PC-3 (cell line): ENCODE measurements at regions not wholly inside any gene's neighbourhood (a gene's known extent, or its start where the extent isn't known, plus 50 kb on each side); places are given as distances from the start of the nearest gene placed in this dataset.

Experiments
- ATAC-seq: fragments of 200-7000 bp; cut with Tn5 transposase; 2 replicates; pipeline ENCODE4 v1.9.1; 2020; ENCODE audit warnings: mild to moderate bottlenecking, moderate library complexity
- BruUV-seq: library from RNA; stranded (reverse); fragments of 400-500 nt; replicated peaks from 2 replicates; lab custom pipeline; 2021; lab: Mats Ljungman, UMichigan
- CTCF ChIA-PET: fragments of 300-600 bp; sonication (Branson Sonifier 250); formaldehyde crosslinking; loops from one replicate; lab custom pipeline; 2022; ENCODE audit warnings: antibody characterized with exemption; lab: Charles Lee
- POLR2A ChIA-PET: fragments of 300-600 bp; sonication (Branson Sonifier 250); formaldehyde crosslinking; loops from one replicate; lab custom pipeline; 2022; ENCODE audit warnings: antibody characterized with exemption; ENCODE audit not compliant: unreplicated experiment; lab: Charles Lee
- DNase-seq: peaks from one replicate; pipeline ENCODE4 v3.0.0-alpha.2; 2015
- H2AFZ ChIP-seq: fragments of 300-600 bp; sonication (generic); 2 replicates; pipeline ENCODE4 v1.6.0; 2016; ENCODE audit warnings: antibody characterized with exemption, low read length
- H3F3A ChIP-seq: fragments of 300-600 bp; sonication (generic); one replicate; pipeline ENCODE4 v1.6.0; 2017; ENCODE audit warnings: antibody characterized with exemption, low read length, control low read depth, mild to moderate bottlenecking; ENCODE audit not compliant: unreplicated experiment
- H3K27ac ChIP-seq: fragments of 300-600 bp; sonication (generic); 2 replicates; pipeline ENCODE4 v1.5.1; 2016; ENCODE audit warnings: mild to moderate bottlenecking, low read length
- H3K27me3 ChIP-seq: fragments of 300-600 bp; sonication (generic); 2 replicates; pipeline ENCODE4 v1.6.1; 2016; ENCODE audit warnings: low read length, mixed read lengths
- H3K36me3 ChIP-seq: fragments of 300-600 bp; sonication (generic); 2 replicates; pipeline ENCODE4 v1.6.1; 2016; ENCODE audit warnings: low read depth, mixed run types, low read length, mixed read lengths
- H3K4me1 ChIP-seq: fragments of 300-600 bp; sonication (generic); 2 replicates; pipeline ENCODE4 v1.5.1; 2016; ENCODE audit warnings: low read length; ENCODE audit not compliant: insufficient read depth
- H3K4me2 ChIP-seq: fragments of 300-600 bp; sonication (generic); 2 replicates; pipeline ENCODE4 v1.6.0; 2016; ENCODE audit warnings: low read length
- H3K4me3 ChIP-seq: fragments of 300-600 bp; sonication (generic); 2 replicates; pipeline ENCODE4 v1.5.1; 2016; ENCODE audit warnings: mild to moderate bottlenecking, low read length, mixed read lengths
- H3K79me2 ChIP-seq: fragments of 300-600 bp; sonication (generic); 2 replicates; pipeline ENCODE4 v1.6.1; 2017; ENCODE audit warnings: low read length, mixed read lengths
- H3K9ac ChIP-seq: fragments of 300-600 bp; sonication (generic); 2 replicates; pipeline ENCODE4 v1.6.0; 2016; ENCODE audit warnings: mild to moderate bottlenecking, low read length
- H3K9me2 ChIP-seq: fragments of 300-600 bp; sonication (generic); replicated peaks from 2 replicates; pipeline ENCODE4 v1.6.1; 2016; ENCODE audit warnings: mixed run types, low read length, mixed read lengths
- H3K9me3 ChIP-seq: fragments of 300-600 bp; sonication (generic); 2 replicates; pipeline ENCODE4 v1.6.1; 2016; ENCODE audit warnings: low read length, mixed read lengths
- H4K20me1 ChIP-seq: fragments of 300-600 bp; sonication (generic); 2 replicates; pipeline ENCODE4 v1.6.1; 2016; ENCODE audit warnings: low read length, mixed read lengths
- EZH2 ChIP-seq: fragments of 300-600 bp; sonication (generic); IDR thresholded peaks from one replicate; pipeline ENCODE4 v1.6.1; 2017; ENCODE audit warnings: antibody characterized with exemption, mild to moderate bottlenecking, low read length; ENCODE audit not compliant: unreplicated experiment
- EZH2phosphoT487 ChIP-seq: fragments of 300-600 bp; sonication (generic); IDR thresholded peaks from 2 replicates; pipeline ENCODE4 v1.6.1; 2018; ENCODE audit warnings: mild to moderate bottlenecking, antibody characterized with exemption, low read length, borderline replicate concordance
- intact Hi-C: fragments of 100-400 bp; cut with micrococcal nuclease; formaldehyde crosslinking; loops from 2 replicates; pipeline ENCODE4 v1.9.0; 2023
- TF ChIP-seq, protein P1 (sequence below): fragments of 300-600 bp; sonication (generic); conservative IDR thresholded peaks from 2 replicates; pipeline ENCODE4 v1.5.1; 2017; ENCODE audit warnings: antibody characterized with exemption, low read depth, mild to moderate bottlenecking, low read length

DNA sequence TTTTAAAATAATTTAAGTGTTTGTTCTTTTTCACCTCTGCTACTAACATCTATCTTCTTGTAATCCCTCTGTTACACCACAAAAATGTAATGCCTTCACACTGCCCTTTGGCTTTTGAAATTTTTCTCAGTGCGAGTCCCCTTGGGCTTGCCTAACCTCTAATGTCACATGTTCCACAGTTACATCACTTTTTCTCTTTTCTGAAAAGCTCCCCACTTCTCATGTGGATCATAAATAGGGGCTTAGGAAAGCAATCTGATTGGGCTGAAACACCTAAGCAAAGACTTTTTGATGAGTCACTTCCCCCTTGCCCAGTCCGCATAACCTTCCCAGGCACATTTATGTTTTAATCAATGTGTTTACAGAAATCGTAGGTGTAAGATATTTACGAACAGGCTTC lies 288.2 kb downstream of the IPMK start:
- DNase-seq (no peak), ATAC-seq (no peak)
- ChIA-PET CTCF (no interaction called here), POLR2A (no interaction called here)
- H3K4me1 ChIP-seq = peaks cover 11% of the 10 kb centered on the region
- no peaks in the 10 kb centered on the region for H3K79me2 ChIP-seq
- H3F3A ChIP-seq = no peaks in the 10 kb centered on the region
- no peak overlapping the region for H3K9ac ChIP-seq
- no peaks in the 10 kb centered on the region for H3K27me3 ChIP-seq
- no peaks in the 10 kb centered on the region for H4K20me1 ChIP-seq
- TF ChIP-seq EZH2phosphoT487 (no peak), EZH2 (no peak)
- TF ChIP-seq, protein P1, sequence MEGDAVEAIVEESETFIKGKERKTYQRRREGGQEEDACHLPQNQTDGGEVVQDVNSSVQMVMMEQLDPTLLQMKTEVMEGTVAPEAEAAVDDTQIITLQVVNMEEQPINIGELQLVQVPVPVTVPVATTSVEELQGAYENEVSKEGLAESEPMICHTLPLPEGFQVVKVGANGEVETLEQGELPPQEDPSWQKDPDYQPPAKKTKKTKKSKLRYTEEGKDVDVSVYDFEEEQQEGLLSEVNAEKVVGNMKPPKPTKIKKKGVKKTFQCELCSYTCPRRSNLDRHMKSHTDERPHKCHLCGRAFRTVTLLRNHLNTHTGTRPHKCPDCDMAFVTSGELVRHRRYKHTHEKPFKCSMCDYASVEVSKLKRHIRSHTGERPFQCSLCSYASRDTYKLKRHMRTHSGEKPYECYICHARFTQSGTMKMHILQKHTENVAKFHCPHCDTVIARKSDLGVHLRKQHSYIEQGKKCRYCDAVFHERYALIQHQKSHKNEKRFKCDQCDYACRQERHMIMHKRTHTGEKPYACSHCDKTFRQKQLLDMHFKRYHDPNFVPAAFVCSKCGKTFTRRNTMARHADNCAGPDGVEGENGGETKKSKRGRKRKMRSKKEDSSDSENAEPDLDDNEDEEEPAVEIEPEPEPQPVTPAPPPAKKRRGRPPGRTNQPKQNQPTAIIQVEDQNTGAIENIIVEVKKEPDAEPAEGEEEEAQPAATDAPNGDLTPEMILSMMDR = no peak
- no peak overlapping the region for H3K4me2 ChIP-seq
- H3K27ac ChIP-seq = no peak overlapping the region
- H3K9me2 ChIP-seq = no peaks in the 10 kb centered on the region
- H3K4me3 ChIP-seq = no peak overlapping the region
- intact Hi-C loops = no loop called here
- H3K36me3 ChIP-seq = no peaks in the 10 kb centered on the region
- H2AFZ ChIP-seq = no peak overlapping the region
- H3K9me3 ChIP-seq = no peaks in the 10 kb centered on the region
- no TSS peak for BruUV-seq

DNA sequence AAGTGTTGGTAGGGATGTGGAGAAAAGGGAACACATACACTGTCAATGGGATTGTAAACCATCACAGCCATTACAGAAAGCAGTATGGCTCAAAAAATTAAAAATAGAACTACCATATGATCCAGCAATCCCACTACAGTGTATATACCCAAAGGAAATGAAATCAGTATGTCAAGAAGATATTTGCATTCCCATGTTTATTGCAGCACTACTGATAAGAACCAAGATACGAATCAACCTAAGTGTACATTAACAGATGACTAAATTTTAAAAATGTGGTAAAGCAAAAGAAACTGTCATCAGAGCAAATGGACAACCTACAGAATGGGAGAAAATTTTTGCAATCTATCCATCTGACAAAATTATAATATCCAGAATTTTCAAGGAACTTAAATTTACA lies 290.4 kb downstream of the IPMK start:
- Histone ChIP-seq H3K79me2 (no peaks in the 10 kb centered on the region), H3F3A (no peaks in the 10 kb centered on the region), H4K20me1 (no peaks in the 10 kb centered on the region), H3K27ac (no peak overlapping the region), H3K9me3 (no peaks in the 10 kb centered on the region), H3K9me2 (no peaks in the 10 kb centered on the region), H3K9ac (no peak overlapping the region), H3K4me2 (no peak overlapping the region), H3K36me3 (no peaks in the 10 kb centered on the region), H3K4me1 (peaks cover 15% of the 10 kb centered on the region), H3K4me3 (no peak overlapping the region), H2AFZ (no peak overlapping the region), H3K27me3 (no peaks in the 10 kb centered on the region)
- intact Hi-C loops = no loop called here
- no peak for ATAC-seq
- no peak for DNase-seq
- no peak for TF ChIP-seq EZH2phosphoT487
- TF ChIP-seq, protein P1 = no peak
- TF ChIP-seq EZH2 = no peak
- ChIA-PET POLR2A (no interaction called here), CTCF (no interaction called here)
- BruUV-seq = no TSS peak

GRCh38 chr10:57973451-57973850 lies 294.2 kb downstream of the IPMK start:
- H3K27ac ChIP-seq = peak overlapping the region; percentile 13
- no peaks in the 10 kb centered on the region for H3K27me3 ChIP-seq
- TF ChIP-seq EZH2 (no peak), EZH2phosphoT487 (no peak)
- TF ChIP-seq, protein P1 = no peak
- no peak overlapping the region for H3K4me3 ChIP-seq
- DNase-seq (peak; percentile 56), ATAC-seq (peak; percentile 97)
- BruUV-seq = no TSS peak
- intact Hi-C loops = no loop called here
- H2AFZ ChIP-seq = peak overlapping the region; percentile 39; the same call in 1 of the 2 replicates
- no peaks in the 10 kb centered on the region for H3K79me2 ChIP-seq
- peak overlapping the region; percentile 28; the same call in 1 of the 2 replicates for H3K4me2 ChIP-seq
- H3K4me1 ChIP-seq = peaks cover 15% of the 10 kb centered on the region
- H3K36me3 ChIP-seq = no peaks in the 10 kb centered on the region
- no peaks in the 10 kb centered on the region for H3K9me2 ChIP-seq
- ChIA-PET POLR2A (interaction anchor here (0.6 kb wide), 1 partner anchor 44 kb away, joined by 4 read pairs; no protein-coding TSS in a partner anchor), CTCF (no interaction called here)
- H3K9me3 ChIP-seq = no peaks in the 10 kb centered on the region
- H3F3A ChIP-seq = no peaks in the 10 kb centered on the region
- no peaks in the 10 kb centered on the region for H4K20me1 ChIP-seq
- no peak overlapping the region for H3K9ac ChIP-seq
